OCI-LY1 (cell line): ENCODE measurements at regions not wholly inside any gene's neighbourhood (a gene's known extent, or its start where the extent isn't known, plus 50 kb on each side); places are given as distances from the start of the nearest gene placed in this dataset.

Experiments used
- EZH2 ChIP-seq: fragments of 200-600 bp; sonication (generic), shearing (Covaris generic); IDR thresholded peaks from 2 replicates; pipeline ENCODE4 v1.8.0; 2017; ENCODE audit warnings: borderline replicate concordance, mixed run types, mild to moderate bottlenecking, antibody characterized with exemption, low read length, moderate library complexity, mixed read lengths
- TF ChIP-seq, protein P1 (sequence below): fragments of 200-600 bp; sonication (generic), shearing (Covaris generic); IDR thresholded peaks from 2 replicates; pipeline ENCODE4 v1.5.1; 2017; ENCODE audit warnings: mild to moderate bottlenecking, antibody characterized with exemption, low read length, moderate library complexity, mixed read lengths

DNA sequence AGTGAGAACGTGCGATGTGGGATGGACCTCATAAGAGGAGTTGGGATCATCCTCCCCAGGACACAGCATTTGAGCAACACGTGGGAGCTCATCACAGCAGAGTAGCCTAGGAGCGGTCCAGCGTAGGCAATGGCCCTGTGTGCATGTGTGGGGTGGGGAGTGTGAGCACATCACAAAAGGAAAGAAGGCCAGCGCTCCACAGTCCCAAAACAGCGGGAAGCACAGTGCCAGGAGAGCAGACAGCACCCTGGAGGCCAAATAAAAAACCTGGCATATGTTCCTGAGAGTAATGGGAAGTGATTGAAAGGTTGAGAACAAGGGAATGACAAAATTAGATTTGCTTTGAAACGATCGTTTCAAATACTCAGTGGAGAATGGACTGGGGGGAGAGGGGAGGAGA, 226.0 kb downstream of the C7orf25 start:
- no peak for TF ChIP-seq EZH2
- TF ChIP-seq, protein P1, sequence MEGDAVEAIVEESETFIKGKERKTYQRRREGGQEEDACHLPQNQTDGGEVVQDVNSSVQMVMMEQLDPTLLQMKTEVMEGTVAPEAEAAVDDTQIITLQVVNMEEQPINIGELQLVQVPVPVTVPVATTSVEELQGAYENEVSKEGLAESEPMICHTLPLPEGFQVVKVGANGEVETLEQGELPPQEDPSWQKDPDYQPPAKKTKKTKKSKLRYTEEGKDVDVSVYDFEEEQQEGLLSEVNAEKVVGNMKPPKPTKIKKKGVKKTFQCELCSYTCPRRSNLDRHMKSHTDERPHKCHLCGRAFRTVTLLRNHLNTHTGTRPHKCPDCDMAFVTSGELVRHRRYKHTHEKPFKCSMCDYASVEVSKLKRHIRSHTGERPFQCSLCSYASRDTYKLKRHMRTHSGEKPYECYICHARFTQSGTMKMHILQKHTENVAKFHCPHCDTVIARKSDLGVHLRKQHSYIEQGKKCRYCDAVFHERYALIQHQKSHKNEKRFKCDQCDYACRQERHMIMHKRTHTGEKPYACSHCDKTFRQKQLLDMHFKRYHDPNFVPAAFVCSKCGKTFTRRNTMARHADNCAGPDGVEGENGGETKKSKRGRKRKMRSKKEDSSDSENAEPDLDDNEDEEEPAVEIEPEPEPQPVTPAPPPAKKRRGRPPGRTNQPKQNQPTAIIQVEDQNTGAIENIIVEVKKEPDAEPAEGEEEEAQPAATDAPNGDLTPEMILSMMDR: no peak
